AG04450 (cell line): ENCODE measurements at regions not wholly inside any gene's neighbourhood (a gene's known extent, or its start where the extent isn't known, plus 50 kb on each side); places are given as distances from the start of the nearest gene placed in this dataset.

Source experiments
- CTCF ChIA-PET: fragments of 300-600, 350-600 bp; formaldehyde crosslinking; extraction: SDS; loops from one replicate; lab custom pipeline; 2022; ENCODE audit warnings: antibody characterized with exemption, inconsistent platforms; lab: Charles Lee
- POLR2A ChIA-PET: fragments of 350-600 bp; formaldehyde crosslinking; extraction: SDS; loops from one replicate; lab custom pipeline; 2021; ENCODE audit warnings: antibody characterized with exemption, inconsistent platforms; lab: Yijun Ruan, JAX
- DNase-seq: peaks from one replicate; pipeline ENCODE4 v3.0.0-alpha.2; 2011; ENCODE audit warnings: low read depth, low spot score
- H3K27ac ChIP-seq: one replicate; pipeline ENCODE4 v1.5.1; 2012; ENCODE audit warnings: low read depth, low read length, control low read depth
- H3K27me3 ChIP-seq: one replicate; pipeline ENCODE4 v1.6.0; 2012; ENCODE audit warnings: low read length; ENCODE audit not compliant: control insufficient read depth, insufficient read depth
- H3K4me3 ChIP-seq: 2 replicates; pipeline ENCODE4 v1.5.1; 2011; ENCODE audit warnings: mild to moderate bottlenecking, low read depth, low read length, control low read depth
- H3K9me3 ChIP-seq: 2 replicates; pipeline ENCODE4 v1.5.1; 2012; ENCODE audit warnings: low read length; ENCODE audit not compliant: control insufficient read depth, insufficient read depth
- CTCF ChIP-seq: IDR thresholded peaks from 2 replicates; pipeline ENCODE4 v1.5.1; 2011; ENCODE audit warnings: low read depth, low read length, control low read depth, inconsistent platforms

- CTCF ChIA-PET = no interaction called here
- DNase-seq = no peak
- no peaks in the 10 kb centered on the region for H3K27me3 ChIP-seq
- H3K4me3 ChIP-seq = no peak overlapping the region
- TF ChIP-seq CTCF = no peak
- POLR2A ChIA-PET = no interaction called here
- H3K9me3 ChIP-seq = no peaks in the 10 kb centered on the region
- no peak overlapping the region for H3K27ac ChIP-seq
These were observed 394.1 kb downstream of the MATN1 start for GRCh38 chr1:30329263-30329753.

- CTCF ChIA-PET = no interaction called here
- H3K27ac ChIP-seq = no peak overlapping the region
- H3K4me3 ChIP-seq = no peak overlapping the region
- H3K9me3 ChIP-seq = no peaks in the 10 kb centered on the region
- no peaks in the 10 kb centered on the region for H3K27me3 ChIP-seq
- POLR2A ChIA-PET = no interaction called here
- no peak for DNase-seq
- no peak for TF ChIP-seq CTCF
These were observed 394.8 kb downstream of the MATN1 start for GRCh38 chr1:30328401-30329262.

- no peak for TF ChIP-seq CTCF
- POLR2A ChIA-PET = no interaction called here
- no peaks in the 10 kb centered on the region for H3K9me3 ChIP-seq
- no peaks in the 10 kb centered on the region for H3K27me3 ChIP-seq
- DNase-seq = no peak
- CTCF ChIA-PET = no interaction called here
- no peak overlapping the region for H3K27ac ChIP-seq
- no peak overlapping the region for H3K4me3 ChIP-seq
These were observed 395.4 kb downstream of the MATN1 start for GRCh38 chr1:30328100-30328370.

- POLR2A ChIA-PET = no interaction called here
- no peak for TF ChIP-seq CTCF
- no peak overlapping the region for H3K4me3 ChIP-seq
- DNase-seq = no peak
- H3K27me3 ChIP-seq = no peaks in the 10 kb centered on the region
- no peak overlapping the region for H3K27ac ChIP-seq
- H3K9me3 ChIP-seq = no peaks in the 10 kb centered on the region
- CTCF ChIA-PET = no interaction called here
These were observed 395.9 kb downstream of the MATN1 start for GRCh38 chr1:30327370-30328099.

- ChIA-PET CTCF (no interaction called here), POLR2A (no interaction called here)
- Histone ChIP-seq H3K27ac (no peak overlapping the region), H3K9me3 (no peaks in the 10 kb centered on the region), H3K27me3 (no peaks in the 10 kb centered on the region), H3K4me3 (no peak overlapping the region)
- no peak for TF ChIP-seq CTCF
- DNase-seq = no peak
These were observed 397.4 kb downstream of the MATN1 start for GRCh38 chr1:30325999-30326398.
